Ascending aorta (tissue), 2 donors: ENCODE measurements at regions not wholly inside any gene's neighbourhood (a gene's known extent, or its start where the extent isn't known, plus 50 kb on each side); places are given as distances from the start of the nearest gene placed in this dataset.
A peak's percentile ranks its signal among the peaks of the same experiment; 100 is the strongest.

Source experiments
- DNase-seq, 2 donors: peaks; one replicate each; pipeline ENCODE4 v3.0.0-alpha.2; 2019; ENCODE audit warnings: low spot score in 2 of 2
- H3K27ac ChIP-seq, 2 donors: fragments of 200-600 bp; sonication (generic); one replicate each; pipeline ENCODE4 v1.5.1; 2016 to 2017; ENCODE audit warnings: mild to moderate bottlenecking in 1 of 2
- H3K27me3 ChIP-seq: fragments of 200-600 bp; sonication (generic); one replicate; pipeline ENCODE4 v1.5.1; 2017
- H3K36me3 ChIP-seq, 2 donors: fragments of 200-600 bp; sonication (generic); one replicate each; pipeline ENCODE4 v1.5.1; 2016
- H3K4me1 ChIP-seq, 2 donors: fragments of 200-600 bp; sonication (generic); one replicate each; pipeline ENCODE4 v1.5.1; 2016 to 2017; ENCODE audit warnings: mild to moderate bottlenecking in 1 of 2
- H3K4me3 ChIP-seq, 2 donors: fragments of 200-600 bp; sonication (generic); one replicate each; pipeline ENCODE4 v1.5.1; 2016 to 2017; ENCODE audit warnings: mild to moderate bottlenecking in 1 of 2
- H3K9me3 ChIP-seq, 2 donors: fragments of 200-600 bp; sonication (generic); one replicate each; pipeline ENCODE4 v1.5.1; 2016
- CTCF ChIP-seq, 3 experiments: fragments of 200-600 bp in 2 of 3; fragments of 450-650 bp in 1 of 3; sonication (generic) in 2 of 3; IDR thresholded peaks; one replicate each; pipeline ENCODE4 v1.5.1; 2016 to 2019; ENCODE audit warnings: antibody characterized with exemption in 3 of 3, mild to moderate bottlenecking in 1 of 3, moderate library complexity in 1 of 3
- intact Hi-C: fragments of 100-400 bp; cut with DNase I; formaldehyde crosslinking; loops from one replicate; pipeline ENCODE4 v1.15.1; 2023

GRCh38 chr15:70345251-70346019, 247.7 kb upstream of the TLE3 start:
- Histone ChIP-seq H3K27ac (no peak overlapping the region), H3K9me3 (no peaks in the 10 kb centered on the region), H3K36me3 (no peaks in the 10 kb centered on the region), H3K4me3 (no peak overlapping the region), H3K27me3 (no peaks in the 10 kb centered on the region), H3K4me1 (no peaks in the 10 kb centered on the region)
- no peak for TF ChIP-seq CTCF (IDR thresholded peaks at IDR 0.05)
- DNase-seq, result peak in 1 of 2 donors; percentile 25
- intact Hi-C loops, result no loop called here

GRCh38 chr15:70344666-70345065, 246.9 kb upstream of the TLE3 start:
- no peak for TF ChIP-seq CTCF (IDR thresholded peaks at IDR 0.05)
- Histone ChIP-seq H3K9me3 (no peaks in the 10 kb centered on the region), H3K27ac (no peak overlapping the region), H3K27me3 (no peaks in the 10 kb centered on the region), H3K36me3 (no peaks in the 10 kb centered on the region), H3K4me3 (no peak overlapping the region), H3K4me1 (no peaks in the 10 kb centered on the region)
- intact Hi-C loops, result no loop called here
- DNase-seq, result peak in 1 of 2 donors; percentile 38

- H3K4me3 ChIP-seq, result no peak overlapping the region
- H3K27ac ChIP-seq, result no peak overlapping the region
- DNase-seq, result peak in 1 of 2 donors; percentile 31
- H3K9me3 ChIP-seq, result no peaks in the 10 kb centered on the region
- H3K4me1 ChIP-seq, result no peaks in the 10 kb centered on the region
- TF ChIP-seq CTCF (IDR thresholded peaks at IDR 0.05), result no peak
- intact Hi-C loops, result no loop called here
- H3K27me3 ChIP-seq, result no peaks in the 10 kb centered on the region
- H3K36me3 ChIP-seq, result no peaks in the 10 kb centered on the region
These were observed 246.4 kb upstream of the TLE3 start for GRCh38 chr15:70343961-70344621.

- Histone ChIP-seq H3K27ac (no peak overlapping the region), H3K4me3 (no peak overlapping the region), H3K27me3 (no peaks in the 10 kb centered on the region), H3K4me1 (no peaks in the 10 kb centered on the region), H3K36me3 (no peaks in the 10 kb centered on the region), H3K9me3 (no peaks in the 10 kb centered on the region)
- DNase-seq, result peak in 1 of 2 donors; percentile 39
- TF ChIP-seq CTCF (IDR thresholded peaks at IDR 0.05), result no peak
- intact Hi-C loops, result no loop called here
These were observed 245.1 kb upstream of the TLE3 start for GRCh38 chr15:70342554-70343548.

GRCh38 chr15:70342141-70342540, 244.4 kb upstream of the TLE3 start:
- H3K4me3 ChIP-seq, result no peak overlapping the region
- H3K9me3 ChIP-seq, result no peaks in the 10 kb centered on the region
- intact Hi-C loops, result no loop called here
- H3K27ac ChIP-seq, result no peak overlapping the region
- H3K36me3 ChIP-seq, result no peaks in the 10 kb centered on the region
- DNase-seq, result peak in 1 of 2 donors; percentile 40
- no peaks in the 10 kb centered on the region for H3K27me3 ChIP-seq
- no peaks in the 10 kb centered on the region for H3K4me1 ChIP-seq
- no peak for TF ChIP-seq CTCF (IDR thresholded peaks at IDR 0.05)
